ENCODE measurements at regions not wholly inside any gene's neighbourhood (a gene's known extent, or its start where the extent isn't known, plus 50 kb on each side); places are given as distances from the start of the nearest gene placed in this dataset.

- Histone ChIP-seq H3K9me3 (ENCODE audit: control insufficient read depth in 4 of 4, low read length in 3 of 4) (no peaks in the 10 kb centered on the region), H3K9ac (ENCODE audit: low read depth in 1 of 2, low read length in 2 of 2) (no peak overlapping the region), H3K27ac (ENCODE audit: low read depth in 1 of 2, low read length in 2 of 2) (no peak overlapping the region), H3K4me3 (ENCODE audit: low read depth in 1 of 3, low read length in 3 of 3) (no peak overlapping the region), H3K27me3 (ENCODE audit: control insufficient read depth in 4 of 4, insufficient read depth in 4 of 4, low read length in 3 of 4) (no peaks in the 10 kb centered on the region), H3K36me3 (ENCODE audit: control insufficient read depth in 4 of 4, insufficient read depth in 3 of 4, low read depth in 1 of 4, low read length in 3 of 4) (no peaks in the 10 kb centered on the region), H3K4me1 (ENCODE audit: control insufficient read depth in 4 of 4, insufficient read depth in 4 of 4, low read length in 3 of 4) (no peaks in the 10 kb centered on the region)
- TF ChIP-seq FOXA1 (IDR thresholded peaks at IDR 0.05) (no peak), EGR1 (IDR thresholded peaks at IDR 0.05; ENCODE audit: low read depth in 2 of 2) (no peak), YY1 (IDR thresholded peaks at IDR 0.05) (no peak), MAX (IDR thresholded peaks at IDR 0.05) (no peak), TAF1 (conservative IDR thresholded peaks at IDR 0.05) (no peak), JUND (IDR thresholded peaks at IDR 0.05) (no peak), SP1 (IDR thresholded peaks at IDR 0.05) (no peak), GABPA (IDR thresholded peaks at IDR 0.05 in 1 of 2, conservative IDR thresholded peaks at IDR 0.05 in 1 of 2) (no peak)
- TF ChIP-seq, protein P1, sequence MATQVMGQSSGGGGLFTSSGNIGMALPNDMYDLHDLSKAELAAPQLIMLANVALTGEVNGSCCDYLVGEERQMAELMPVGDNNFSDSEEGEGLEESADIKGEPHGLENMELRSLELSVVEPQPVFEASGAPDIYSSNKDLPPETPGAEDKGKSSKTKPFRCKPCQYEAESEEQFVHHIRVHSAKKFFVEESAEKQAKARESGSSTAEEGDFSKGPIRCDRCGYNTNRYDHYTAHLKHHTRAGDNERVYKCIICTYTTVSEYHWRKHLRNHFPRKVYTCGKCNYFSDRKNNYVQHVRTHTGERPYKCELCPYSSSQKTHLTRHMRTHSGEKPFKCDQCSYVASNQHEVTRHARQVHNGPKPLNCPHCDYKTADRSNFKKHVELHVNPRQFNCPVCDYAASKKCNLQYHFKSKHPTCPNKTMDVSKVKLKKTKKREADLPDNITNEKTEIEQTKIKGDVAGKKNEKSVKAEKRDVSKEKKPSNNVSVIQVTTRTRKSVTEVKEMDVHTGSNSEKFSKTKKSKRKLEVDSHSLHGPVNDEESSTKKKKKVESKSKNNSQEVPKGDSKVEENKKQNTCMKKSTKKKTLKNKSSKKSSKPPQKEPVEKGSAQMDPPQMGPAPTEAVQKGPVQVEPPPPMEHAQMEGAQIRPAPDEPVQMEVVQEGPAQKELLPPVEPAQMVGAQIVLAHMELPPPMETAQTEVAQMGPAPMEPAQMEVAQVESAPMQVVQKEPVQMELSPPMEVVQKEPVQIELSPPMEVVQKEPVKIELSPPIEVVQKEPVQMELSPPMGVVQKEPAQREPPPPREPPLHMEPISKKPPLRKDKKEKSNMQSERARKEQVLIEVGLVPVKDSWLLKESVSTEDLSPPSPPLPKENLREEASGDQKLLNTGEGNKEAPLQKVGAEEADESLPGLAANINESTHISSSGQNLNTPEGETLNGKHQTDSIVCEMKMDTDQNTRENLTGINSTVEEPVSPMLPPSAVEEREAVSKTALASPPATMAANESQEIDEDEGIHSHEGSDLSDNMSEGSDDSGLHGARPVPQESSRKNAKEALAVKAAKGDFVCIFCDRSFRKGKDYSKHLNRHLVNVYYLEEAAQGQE (IDR thresholded peaks at IDR 0.05) = no peak
- TF ChIP-seq, protein P2, sequence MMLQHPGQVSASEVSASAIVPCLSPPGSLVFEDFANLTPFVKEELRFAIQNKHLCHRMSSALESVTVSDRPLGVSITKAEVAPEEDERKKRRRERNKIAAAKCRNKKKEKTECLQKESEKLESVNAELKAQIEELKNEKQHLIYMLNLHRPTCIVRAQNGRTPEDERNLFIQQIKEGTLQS (IDR thresholded peaks at IDR 0.05) = no peak
- TF ChIP-seq, protein P3, sequence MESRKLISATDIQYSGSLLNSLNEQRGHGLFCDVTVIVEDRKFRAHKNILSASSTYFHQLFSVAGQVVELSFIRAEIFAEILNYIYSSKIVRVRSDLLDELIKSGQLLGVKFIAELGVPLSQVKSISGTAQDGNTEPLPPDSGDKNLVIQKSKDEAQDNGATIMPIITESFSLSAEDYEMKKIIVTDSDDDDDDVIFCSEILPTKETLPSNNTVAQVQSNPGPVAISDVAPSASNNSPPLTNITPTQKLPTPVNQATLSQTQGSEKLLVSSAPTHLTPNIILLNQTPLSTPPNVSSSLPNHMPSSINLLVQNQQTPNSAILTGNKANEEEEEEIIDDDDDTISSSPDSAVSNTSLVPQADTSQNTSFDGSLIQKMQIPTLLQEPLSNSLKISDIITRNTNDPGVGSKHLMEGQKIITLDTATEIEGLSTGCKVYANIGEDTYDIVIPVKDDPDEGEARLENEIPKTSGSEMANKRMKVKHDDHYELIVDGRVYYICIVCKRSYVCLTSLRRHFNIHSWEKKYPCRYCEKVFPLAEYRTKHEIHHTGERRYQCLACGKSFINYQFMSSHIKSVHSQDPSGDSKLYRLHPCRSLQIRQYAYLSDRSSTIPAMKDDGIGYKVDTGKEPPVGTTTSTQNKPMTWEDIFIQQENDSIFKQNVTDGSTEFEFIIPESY (IDR thresholded peaks at IDR 0.05) = no peak
- WGBS = 91% methylated on average over 11 of the region's 11 CpGs
- DNase-seq (ENCODE audit: low spot score) = no peak
These were observed 555.0 kb upstream of the CCDC54 start for GRCh38 chr3:106822204-106822603.

- H3K4me1 ChIP-seq (ENCODE audit: control insufficient read depth in 4 of 4, insufficient read depth in 4 of 4, low read length in 3 of 4) = no peaks in the 10 kb centered on the region
- TF ChIP-seq RAD21 (IDR thresholded peaks at IDR 0.05) (no peak), YY1 (IDR thresholded peaks at IDR 0.05) (no peak), HNF4A (conservative IDR thresholded peaks at IDR 0.05) (no peak), EGR1 (IDR thresholded peaks at IDR 0.05; ENCODE audit: low read depth in 2 of 2) (no peak), SP1 (IDR thresholded peaks at IDR 0.05) (no peak), HNF4G (IDR thresholded peaks at IDR 0.05) (no peak), NR2F2 (IDR thresholded peaks at IDR 0.05) (no peak)
- TF ChIP-seq, protein P3 (IDR thresholded peaks at IDR 0.05) = no peak
- TF ChIP-seq, protein P2 (IDR thresholded peaks at IDR 0.05) = no peak
- no peak overlapping the region for H3K4me3 ChIP-seq (ENCODE audit: low read depth in 1 of 3, low read length in 3 of 3)
- no peak for DNase-seq (ENCODE audit: low spot score)
- H3K36me3 ChIP-seq (ENCODE audit: control insufficient read depth in 4 of 4, insufficient read depth in 3 of 4, low read depth in 1 of 4, low read length in 3 of 4) = no peaks in the 10 kb centered on the region
- H3K9me3 ChIP-seq (ENCODE audit: control insufficient read depth in 4 of 4, low read length in 3 of 4) = no peaks in the 10 kb centered on the region
- WGBS = 80% methylated on average over 3 of the region's 3 CpGs
- no peaks in the 10 kb centered on the region for H3K27me3 ChIP-seq (ENCODE audit: control insufficient read depth in 4 of 4, insufficient read depth in 4 of 4, low read length in 3 of 4)
- no peak overlapping the region for H3K27ac ChIP-seq (ENCODE audit: low read depth in 1 of 2, low read length in 2 of 2)
- H3K9ac ChIP-seq (ENCODE audit: low read depth in 1 of 2, low read length in 2 of 2) = no peak overlapping the region
These were observed 553.5 kb upstream of the CCDC54 start for GRCh38 chr3:106823701-106824100.

Data from liver (tissue), 7 donors.